Stimulated activated CD8-positive, alpha-beta memory T cell treated with anti-CD3 and anti-CD28 coated beads, Interleukin-12 subunit alpha, Interleukin-12 subunit beta, amount 100 ng/mL, for 1 hour (primary cell): ENCODE measurements at regions not wholly inside any gene's neighbourhood (a gene's known extent, or its start where the extent isn't known, plus 50 kb on each side); places are given as distances from the start of the nearest gene placed in this dataset.
"Not testable (repeated sequence)": the region's sequence is repeated elsewhere in the genome, so short reads cannot be mapped to it uniquely, and the experiment has no call there.

Experiments
- DNase-seq: peaks from one replicate; pipeline ENCODE4 v3.0.0-alpha.2; 2020; ENCODE audit warnings: low read depth

GRCh38 chr18:42545825-42546224, 569.7 kb downstream of the RIT2 start:
- DNase-seq, result no peak

GRCh38 chr18:42548493-42548892, 567.0 kb downstream of the RIT2 start:
- no peak for DNase-seq

GRCh38 chr18:42549596-42549995, 565.9 kb downstream of the RIT2 start:
- DNase-seq, result no peak

GRCh38 chr18:42552559-42552958, 562.9 kb downstream of the RIT2 start:
- not testable (repeated sequence) for DNase-seq

- no peak for DNase-seq
Measured at GRCh38 chr18:42559069-42559690, 556.3 kb downstream of the RIT2 start.

GRCh38 chr18:42561521-42561920, 554.0 kb downstream of the RIT2 start:
- DNase-seq, result no peak

- no peak for DNase-seq
Measured at GRCh38 chr18:42563995-42564394, 551.5 kb downstream of the RIT2 start.

- DNase-seq, result no peak
Measured at GRCh38 chr18:42564761-42565160, 550.7 kb downstream of the RIT2 start.

- DNase-seq, result no peak
Measured at GRCh38 chr18:42568773-42569172, 546.7 kb downstream of the RIT2 start.

GRCh38 chr18:42574871-42575270, 540.6 kb downstream of the RIT2 start:
- DNase-seq, result no peak

- no peak for DNase-seq
Measured at GRCh38 chr18:42576124-42576523, 539.4 kb downstream of the RIT2 start.

- DNase-seq, result no peak
Measured at GRCh38 chr18:42578792-42579191, 536.7 kb downstream of the RIT2 start.

GRCh38 chr18:42582266-42582665, 533.2 kb downstream of the RIT2 start:
- DNase-seq, result no peak

GRCh38 chr18:42583283-42583731, 532.2 kb downstream of the RIT2 start:
- DNase-seq, result no peak

- no peak for DNase-seq
Measured at GRCh38 chr18:42586601-42587000, 528.9 kb downstream of the RIT2 start.

GRCh38 chr18:42588786-42589185, 526.7 kb downstream of the RIT2 start:
- no peak for DNase-seq

GRCh38 chr18:42604820-42605219, 510.7 kb downstream of the RIT2 start:
- DNase-seq, result no peak

- DNase-seq, result no peak
Measured at GRCh38 chr18:42606886-42607495, 508.5 kb downstream of the RIT2 start.

- no peak for DNase-seq
Measured at GRCh38 chr18:42611134-42611533, 504.4 kb downstream of the RIT2 start.

- DNase-seq, result no peak
Measured at GRCh38 chr18:42614619-42615293, 500.7 kb downstream of the RIT2 start.

- DNase-seq, result no peak
Measured at GRCh38 chr18:42617221-42617620, 498.3 kb downstream of the RIT2 start.

- no peak for DNase-seq
Measured at GRCh38 chr18:42619771-42620170, 495.7 kb downstream of the RIT2 start.

- DNase-seq, result no peak
Measured at GRCh38 chr18:42620657-42621056, 494.8 kb downstream of the RIT2 start.
